IMR-90 (cell line): ENCODE measurements at regions not wholly inside any gene's neighbourhood (a gene's known extent, or its start where the extent isn't known, plus 50 kb on each side); places are given as distances from the start of the nearest gene placed in this dataset.

ENCODE experiments used
- ATAC-seq: fragments of 200-7000 bp; cut with Tn5 transposase; 2 replicates; pipeline ENCODE4 v1.9.1; 2020; ENCODE audit warnings: low read depth, mild to moderate bottlenecking, moderate library complexity
- BruUV-seq: library from RNA; stranded (reverse); fragments of 400-500 nt; replicated peaks from 2 replicates; lab custom pipeline; 2021; lab: Mats Ljungman, UMichigan
- CTCF ChIA-PET: fragments of 300-600 bp; formaldehyde crosslinking; extraction: SDS; loops from one replicate; lab custom pipeline; 2021; ENCODE audit warnings: antibody characterized with exemption; lab: Yijun Ruan, JAX
- POLR2A ChIA-PET: fragments of 300-600 bp; sonication (Branson Sonifier 250); formaldehyde crosslinking; loops from one replicate; lab custom pipeline; 2022; ENCODE audit warnings: antibody characterized with exemption; ENCODE audit not compliant: unreplicated experiment; lab: Charles Lee
- DNase-seq: peaks from one replicate; pipeline ENCODE4 v3.0.0; 2013
- H2AFZ ChIP-seq: replicated peaks from 2 replicates; pipeline ENCODE3; 2013; ENCODE audit warnings: low read length, mild to moderate bottlenecking; ENCODE audit not compliant: poor library complexity
- H2AK5ac ChIP-seq: 2 replicates; pipeline ENCODE4 v1.6.1; 2013; ENCODE audit warnings: low read depth, low read length, inconsistent platforms
- H2AK9ac ChIP-seq: replicated peaks from 2 replicates; pipeline ENCODE3; 2013; ENCODE audit warnings: mild to moderate bottlenecking, low read depth, low read length, moderate library complexity; ENCODE audit not compliant: poor library complexity
- H2BK120ac ChIP-seq: 2 replicates; pipeline ENCODE4 v1.6.1; 2013; ENCODE audit warnings: low read depth, low read length, inconsistent platforms
- H2BK15ac ChIP-seq: 3 replicates; pipeline ENCODE4 v1.6.1; 2013; ENCODE audit warnings: low read depth, low read length, inconsistent platforms
- H2BK20ac ChIP-seq: 2 replicates; pipeline ENCODE4 v1.6.1; 2013; ENCODE audit warnings: low read depth, mild to moderate bottlenecking, inconsistent platforms, low read length, moderate library complexity
- H2BK5ac ChIP-seq: 2 replicates; pipeline ENCODE4 v1.6.1; 2013; ENCODE audit warnings: mild to moderate bottlenecking, low read depth, low read length, inconsistent platforms; ENCODE audit not compliant: poor library complexity, severe bottlenecking
- H3K14ac ChIP-seq: replicated peaks from 2 replicates; pipeline ENCODE4 v1.6.1; 2013; ENCODE audit warnings: low read depth, low read length, inconsistent platforms
- H3K18ac ChIP-seq: 2 replicates; pipeline ENCODE4 v1.6.1; 2013; ENCODE audit warnings: low read depth, low read length, control low read depth
- H3K23ac ChIP-seq: 2 replicates; pipeline ENCODE4 v1.6.1; 2013; ENCODE audit warnings: low read depth, low read length, inconsistent platforms
- H3K27ac ChIP-seq: 2 replicates; pipeline ENCODE4 v1.5.1; 2013; ENCODE audit warnings: mild to moderate bottlenecking, control low read depth, low read length; ENCODE audit not compliant: insufficient read depth
- H3K27me3 ChIP-seq: 2 replicates; pipeline ENCODE4 v1.6.1; 2013; ENCODE audit warnings: low read length; ENCODE audit not compliant: control insufficient read depth, insufficient read depth
- H3K36me3 ChIP-seq: 2 replicates; pipeline ENCODE4 v1.6.1; 2013; ENCODE audit warnings: low read length, mixed read lengths; ENCODE audit not compliant: control insufficient read depth, insufficient read depth
- H3K4ac ChIP-seq: 2 replicates; pipeline ENCODE4 v1.6.1; 2013; ENCODE audit warnings: low read depth, low read length, inconsistent platforms
- H3K4me1 ChIP-seq: 2 replicates; pipeline ENCODE4 v1.6.1; 2013; ENCODE audit warnings: low read length, mixed read lengths; ENCODE audit not compliant: control insufficient read depth, insufficient read depth
- H3K4me2 ChIP-seq: 2 replicates; pipeline ENCODE4 v1.6.1; 2013; ENCODE audit warnings: low read depth, mild to moderate bottlenecking, control low read depth, low read length, moderate library complexity
- H3K4me3 ChIP-seq: 2 replicates; pipeline ENCODE4 v1.5.1; 2013; ENCODE audit warnings: low read depth, mild to moderate bottlenecking, control low read depth, low read length, moderate library complexity; ENCODE audit not compliant: insufficient read depth
- H3K56ac ChIP-seq: 2 replicates; pipeline ENCODE4 v1.6.1; 2013; ENCODE audit warnings: low read length, inconsistent platforms; ENCODE audit not compliant: insufficient read depth; ENCODE audit errors: extremely low read depth
- H3K79me1 ChIP-seq, 2 experiments: 2 replicates each; pipeline ENCODE4 v1.6.1; 2013; ENCODE audit warnings: low read length in 2 of 2, inconsistent platforms in 1 of 2, low read depth in 1 of 2
- H3K9ac ChIP-seq: 2 replicates; pipeline ENCODE4 v1.6.1; 2013; ENCODE audit warnings: low read depth, low read length, control low read depth
- H3K9me1 ChIP-seq: 2 replicates; pipeline ENCODE4 v1.6.1; 2013; ENCODE audit warnings: low read length, inconsistent platforms; ENCODE audit not compliant: insufficient read depth
- H3K9me3 ChIP-seq: 2 replicates; pipeline ENCODE4 v1.6.1; 2013; ENCODE audit warnings: low read length; ENCODE audit not compliant: control insufficient read depth, insufficient read depth
- H4K20me1 ChIP-seq: 2 replicates; pipeline ENCODE4 v1.6.1; 2013; ENCODE audit warnings: low read length, inconsistent platforms; ENCODE audit not compliant: insufficient read depth
- H4K5ac ChIP-seq: 2 replicates; pipeline ENCODE4 v1.6.1; 2013; ENCODE audit warnings: mild to moderate bottlenecking, low read depth, low read length, control low read depth
- H4K8ac ChIP-seq, 2 experiments: 2 replicates each; pipeline ENCODE4 v1.6.1; 2013; ENCODE audit warnings: low read depth in 2 of 2, low read length in 2 of 2, control low read depth in 1 of 2, inconsistent platforms in 1 of 2
- H4K91ac ChIP-seq: 2 replicates; pipeline ENCODE4 v1.6.1; 2013; ENCODE audit warnings: low read depth, low read length, inconsistent platforms; ENCODE audit not compliant: insufficient read depth
- CEBPB ChIP-seq: IDR thresholded peaks from 2 replicates; pipeline ENCODE4 v1.6.1; 2012; ENCODE audit warnings: low read depth, low read length, improper control_type of control experiment
- CHD1 ChIP-seq: IDR thresholded peaks from 2 replicates; pipeline ENCODE4 v1.6.1; 2012; ENCODE audit warnings: low read depth, low read length, improper control_type of control experiment
- CTCF ChIP-seq: conservative IDR thresholded peaks from 2 replicates; pipeline ENCODE4 v1.5.1; 2012; ENCODE audit warnings: mild to moderate bottlenecking, low read depth, low read length, improper control_type of control experiment
- FOS ChIP-seq: fragments of 150-350 bp; IDR thresholded peaks from 2 replicates; pipeline ENCODE4 v1.6.1; 2016; ENCODE audit warnings: low read depth, low read length
- MAZ ChIP-seq: IDR thresholded peaks from 2 replicates; pipeline ENCODE4 v1.6.1; 2012; ENCODE audit warnings: low read depth, mild to moderate bottlenecking, low read length, improper control_type of control experiment, moderate library complexity, borderline replicate concordance
- POLR2A ChIP-seq: IDR thresholded peaks from 2 replicates; pipeline ENCODE4 v1.6.1; 2012; ENCODE audit warnings: mild to moderate bottlenecking, low read depth, low read length
- RAD21 ChIP-seq: IDR thresholded peaks from 2 replicates; pipeline ENCODE4 v1.6.1; 2012; ENCODE audit warnings: low read length, improper control_type of control experiment
- RCOR1 ChIP-seq: IDR thresholded peaks from 2 replicates; pipeline ENCODE4 v1.6.1; 2012; ENCODE audit warnings: mild to moderate bottlenecking, low read length, improper control_type of control experiment; ENCODE audit not compliant: insufficient replicate concordance
- RFX5 ChIP-seq: IDR thresholded peaks from 2 replicates; pipeline ENCODE4 v1.8.0; 2012; ENCODE audit warnings: low read depth, mild to moderate bottlenecking, low read length, moderate library complexity
- SMC3 ChIP-seq: fragments of 150-350 bp; IDR thresholded peaks from 2 replicates; pipeline ENCODE4 v1.6.1; 2016; ENCODE audit warnings: low read depth, mild to moderate bottlenecking, antibody characterized with exemption, low read length, moderate library complexity
- WGBS, 2 experiments: methylation state at CpG; one replicate each; pipeline versions ENCODE4 v1.1.5 to v1.1.7; 2013; ENCODE audit warnings: missing lambda C conversion rate in 2 of 2; ENCODE audit not compliant: insufficient read length in 1 of 2; ENCODE audit errors: extremely low coverage in 2 of 2; 5-methylcytosine and 5-hydroxymethylcytosine counted together
- dilution Hi-C: fragments of 300-500 bp; cut with HindIII; formaldehyde crosslinking; loops from one replicate; pipeline ENCODE4 v1.14.3; 2018; ENCODE audit warnings: low sequenced_read_pairs; ENCODE audit not compliant: unreplicated experiment
- in situ Hi-C: fragments of 300-500 bp; cut with MboI; formaldehyde crosslinking; loops from 3 replicates; pipeline ENCODE4 v1.14.3; 2019; ENCODE audit warnings: low sequenced_read_pairs, inconsistent platforms, mixed read lengths
- intact Hi-C: fragments of 100-400 bp; cut with micrococcal nuclease; formaldehyde crosslinking; loops from 2 replicates; pipeline ENCODE4 v1.10.0; 2022

GRCh38 chr6:50963952-50964351, 145.3 kb downstream of the TFAP2B start:
- H3K9me3 ChIP-seq = peaks cover 5% of the 10 kb centered on the region
- H3K14ac ChIP-seq = no peak overlapping the region
- ATAC-seq = no peak
- no peak overlapping the region for H2BK120ac ChIP-seq
- BruUV-seq = no TSS peak
- H2AK5ac ChIP-seq = no peak overlapping the region
- in situ Hi-C loops = no loop called here
- H2AK9ac ChIP-seq = no peak overlapping the region
- 60% methylated on average over 5 of the region's 6 CpGs; no CpG with 5 or more reads in 1 of the 2 experiments for WGBS, 2 experiments
- dilution Hi-C loops = no loop called here
- POLR2A ChIA-PET = no interaction called here
- H2AFZ ChIP-seq = no peak overlapping the region
- no peak for TF ChIP-seq RCOR1
- no peak for TF ChIP-seq FOS
- no peak for TF ChIP-seq MAZ
- TF ChIP-seq RFX5 = no peak
- TF ChIP-seq RAD21 = no peak
- TF ChIP-seq POLR2A = no peak
- TF ChIP-seq CTCF = no peak
- TF ChIP-seq CHD1 = no peak
- no peak for TF ChIP-seq CEBPB
- no peak for TF ChIP-seq SMC3
- no peak overlapping the region for H4K8ac ChIP-seq
- intact Hi-C loops = no loop called here
- H3K36me3 ChIP-seq = no peaks in the 10 kb centered on the region
- H2BK5ac ChIP-seq = no peak overlapping the region
- no peak overlapping the region for H4K5ac ChIP-seq
- no peaks in the 10 kb centered on the region for H4K20me1 ChIP-seq
- H3K18ac ChIP-seq = no peak overlapping the region
- H3K23ac ChIP-seq = no peak overlapping the region
- H3K4me3 ChIP-seq = no peak overlapping the region
- CTCF ChIA-PET = no interaction called here
- no peaks in the 10 kb centered on the region for H3K4me1 ChIP-seq
- no peaks in the 10 kb centered on the region for H3K27me3 ChIP-seq
- no peak overlapping the region for H3K27ac ChIP-seq
- no peak overlapping the region for H3K4ac ChIP-seq
- H3K9ac ChIP-seq = no peak overlapping the region
- H4K91ac ChIP-seq = no peak overlapping the region
- DNase-seq = no peak
- no peaks in the 10 kb centered on the region for H3K79me1 ChIP-seq
- no peak overlapping the region for H3K4me2 ChIP-seq
- H3K9me1 ChIP-seq = no peaks in the 10 kb centered on the region
- no peak overlapping the region for H3K56ac ChIP-seq
- no peak overlapping the region for H2BK15ac ChIP-seq
- no peak overlapping the region for H2BK20ac ChIP-seq
